NOMO-1 (cell line): ENCODE measurements at regions not wholly inside any gene's neighbourhood (a gene's known extent, or its start where the extent isn't known, plus 50 kb on each side); places are given as distances from the start of the nearest gene placed in this dataset.
"Not testable (repeated sequence)": the region's sequence is repeated elsewhere in the genome, so short reads cannot be mapped to it uniquely, and the experiment has no call there.

Source experiments
- DNase-seq, 2 experiments: peaks; one replicate each; lab custom pipeline; 2025; ENCODE audit not compliant: unreplicated experiment in 2 of 2; lab: John Stamatoyannopoulos, UW

GRCh38 chr17:77288115-77288619 lies 147.4 kb downstream of the SEC14L1 start:
- DNase-seq, result no peak

GRCh38 chr17:77290759-77291558 lies 150.2 kb downstream of the SEC14L1 start:
- not testable (repeated sequence) for DNase-seq

- no peak for DNase-seq
Observed at GRCh38 chr17:77291591-77292386, 151.0 kb downstream of the SEC14L1 start.

GRCh38 chr17:77294761-77295160 lies 154.0 kb downstream of the SEC14L1 start:
- no peak for DNase-seq

- no peak for DNase-seq
Observed at GRCh38 chr17:77295241-77295853, 154.6 kb downstream of the SEC14L1 start.

GRCh38 chr17:77296769-77297409 lies 156.1 kb downstream of the SEC14L1 start:
- DNase-seq, result no peak

GRCh38 chr17:77297693-77298666 lies 157.2 kb downstream of the SEC14L1 start:
- DNase-seq, result no peak

- no peak for DNase-seq
Observed at GRCh38 chr17:77298811-77299210, 158.0 kb downstream of the SEC14L1 start.

GRCh38 chr17:77299256-77300015 lies 158.7 kb downstream of the SEC14L1 start:
- no peak for DNase-seq

GRCh38 chr17:77300016-77300686 lies 159.4 kb downstream of the SEC14L1 start:
- DNase-seq, result no peak

- no peak for DNase-seq
Observed at GRCh38 chr17:77301694-77302266, 161.0 kb downstream of the SEC14L1 start.

- no peak for DNase-seq
Observed at GRCh38 chr17:77302682-77303081, 161.9 kb downstream of the SEC14L1 start.

- DNase-seq, result no peak
Observed at GRCh38 chr17:77303620-77304019, 162.9 kb downstream of the SEC14L1 start.

- DNase-seq, result no peak
Observed at GRCh38 chr17:77304051-77304745, 163.4 kb downstream of the SEC14L1 start.

- DNase-seq, result no peak
Observed at GRCh38 chr17:77304746-77305473, 164.1 kb downstream of the SEC14L1 start.

- DNase-seq, result no peak
Observed at GRCh38 chr17:77306048-77306789, 165.4 kb downstream of the SEC14L1 start.
